HCEC 1CT (cell line): ENCODE measurements at regions not wholly inside any gene's neighbourhood (a gene's known extent, or its start where the extent isn't known, plus 50 kb on each side); places are given as distances from the start of the nearest gene placed in this dataset.

Source experiments
- DNase-seq: peaks from one replicate; pipeline ENCODE4 v3.0.0-alpha.2; 2017

DNA sequence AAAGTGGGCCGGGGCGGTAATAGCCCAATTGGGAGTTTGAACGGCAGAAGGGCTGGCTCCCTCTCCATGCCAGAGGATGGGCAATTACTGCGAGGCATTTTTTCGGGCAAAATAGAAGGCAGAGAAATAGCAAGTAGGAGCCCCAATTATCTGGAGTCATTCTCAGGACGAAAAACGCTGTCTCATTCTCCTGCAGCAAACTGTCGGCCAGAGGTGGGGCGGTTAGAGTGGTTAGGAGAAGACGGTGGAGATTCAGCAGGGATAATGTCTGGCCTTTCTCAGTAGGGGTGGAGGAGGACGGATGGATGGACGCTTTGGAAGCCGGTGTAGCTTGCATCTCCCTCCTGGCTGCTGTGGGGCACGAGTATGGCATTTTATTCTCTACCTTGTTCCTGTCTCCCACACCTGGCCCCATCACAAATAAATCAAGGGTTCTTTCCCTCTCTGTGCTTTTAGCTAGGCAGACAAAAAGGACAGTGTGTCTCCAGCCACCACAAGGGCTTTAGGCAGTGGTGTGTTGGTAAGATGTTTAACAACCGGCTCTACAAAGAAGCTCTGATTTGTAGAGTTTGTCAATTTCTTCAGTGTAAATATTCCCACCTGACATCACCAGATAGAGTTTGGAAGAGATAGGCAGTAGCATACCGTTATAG is 140.5 kb upstream of the LHX5 start:
- no peak for DNase-seq

DNA sequence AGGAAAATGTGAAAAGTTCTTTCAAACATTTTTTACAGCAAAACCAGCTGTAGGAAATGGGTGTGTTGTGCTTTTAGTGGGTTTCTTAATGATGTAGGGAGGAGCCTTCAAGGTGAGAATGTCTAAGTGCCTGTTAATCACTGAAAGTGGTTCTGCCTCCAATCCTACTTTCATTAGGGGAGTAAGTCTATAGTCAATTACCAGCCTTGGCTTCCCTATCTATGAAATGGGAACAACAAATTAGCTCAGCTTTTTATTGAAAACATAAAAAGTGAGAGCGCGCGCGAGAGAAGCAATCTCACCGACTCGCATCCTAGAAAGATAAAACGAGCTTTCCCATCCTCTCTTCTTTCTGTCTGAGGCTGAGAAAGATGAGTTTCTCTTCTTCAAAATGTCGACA is 140.0 kb upstream of the LHX5 start:
- no peak for DNase-seq

DNA sequence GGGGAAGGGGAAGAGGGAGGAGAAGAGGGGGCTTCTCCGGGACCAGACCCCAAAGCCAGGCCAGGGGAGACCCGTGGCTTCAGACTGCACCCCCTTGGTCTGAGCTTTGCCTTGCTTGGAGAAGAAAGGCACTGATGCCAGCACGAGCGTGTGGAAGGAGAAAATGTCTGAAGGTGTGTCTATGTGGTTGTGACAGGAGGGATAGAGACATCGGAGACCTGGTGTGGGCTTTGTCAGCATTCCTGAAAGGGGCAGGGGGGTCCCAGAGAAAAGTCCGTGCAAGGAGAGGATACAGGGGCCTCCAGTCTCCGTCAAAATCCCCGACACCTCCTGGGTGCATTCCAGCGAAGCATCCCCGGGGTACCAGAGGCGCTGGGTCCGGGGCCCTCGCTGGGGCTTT is 139.0 kb upstream of the LHX5 start:
- DNase-seq = no peak

DNA sequence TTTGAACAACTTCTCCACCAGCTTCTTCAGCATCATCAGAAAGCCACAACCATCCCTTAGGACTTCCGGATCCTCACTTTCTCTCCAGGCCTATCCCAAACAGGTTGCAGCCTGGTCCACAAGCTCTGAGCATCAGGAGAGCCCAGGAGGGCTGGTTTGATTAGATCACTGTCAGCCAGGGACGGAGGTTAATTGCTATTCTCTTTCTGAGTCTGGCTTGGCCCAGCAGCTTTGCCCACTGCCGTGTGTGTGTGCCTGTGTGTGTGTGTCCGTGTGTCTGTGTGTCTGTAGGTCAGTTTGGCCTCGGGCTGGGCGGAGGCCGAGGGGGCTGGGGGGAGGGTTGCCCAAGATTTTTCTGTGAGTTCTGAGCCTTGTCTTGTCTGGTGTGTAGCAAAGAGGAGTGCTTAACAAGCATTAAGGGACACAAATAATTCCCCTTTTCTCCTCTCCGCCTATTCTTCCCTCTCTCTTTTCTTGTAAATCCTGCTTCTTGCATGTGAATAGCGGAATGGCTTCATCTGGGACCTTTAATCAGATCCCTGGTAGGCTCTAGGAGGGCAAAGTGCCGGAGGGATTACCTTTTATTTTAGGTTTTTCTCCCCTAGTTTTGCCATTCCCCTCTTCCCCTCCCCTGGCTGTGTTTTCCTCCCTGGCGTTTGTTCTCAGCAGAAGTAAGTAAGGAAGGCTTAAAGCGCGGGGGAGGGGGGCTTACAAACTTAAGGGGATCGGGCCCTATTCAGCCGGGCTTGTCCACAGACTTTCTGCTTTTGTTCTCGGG is 138.2 kb upstream of the LHX5 start:
- DNase-seq = no peak

DNA sequence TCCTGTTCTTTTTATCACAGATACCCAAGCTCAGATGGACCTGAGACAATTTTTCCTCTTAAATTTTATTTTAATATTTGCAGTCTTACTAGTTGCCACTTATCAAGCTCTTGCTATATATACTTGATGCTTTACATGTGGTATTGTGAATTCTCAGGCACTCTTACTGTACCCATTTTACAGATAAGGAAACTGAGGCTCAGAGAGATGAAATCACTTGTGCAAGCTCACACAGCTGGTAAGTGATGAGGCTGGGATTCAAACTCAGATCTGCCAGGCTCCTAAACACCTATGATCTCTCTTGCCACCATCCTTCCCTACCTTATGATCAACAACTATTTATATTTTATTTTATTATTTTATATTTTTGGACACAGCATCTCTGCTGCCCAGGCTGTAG is 133.0 kb upstream of the LHX5 start:
- no peak for DNase-seq

DNA sequence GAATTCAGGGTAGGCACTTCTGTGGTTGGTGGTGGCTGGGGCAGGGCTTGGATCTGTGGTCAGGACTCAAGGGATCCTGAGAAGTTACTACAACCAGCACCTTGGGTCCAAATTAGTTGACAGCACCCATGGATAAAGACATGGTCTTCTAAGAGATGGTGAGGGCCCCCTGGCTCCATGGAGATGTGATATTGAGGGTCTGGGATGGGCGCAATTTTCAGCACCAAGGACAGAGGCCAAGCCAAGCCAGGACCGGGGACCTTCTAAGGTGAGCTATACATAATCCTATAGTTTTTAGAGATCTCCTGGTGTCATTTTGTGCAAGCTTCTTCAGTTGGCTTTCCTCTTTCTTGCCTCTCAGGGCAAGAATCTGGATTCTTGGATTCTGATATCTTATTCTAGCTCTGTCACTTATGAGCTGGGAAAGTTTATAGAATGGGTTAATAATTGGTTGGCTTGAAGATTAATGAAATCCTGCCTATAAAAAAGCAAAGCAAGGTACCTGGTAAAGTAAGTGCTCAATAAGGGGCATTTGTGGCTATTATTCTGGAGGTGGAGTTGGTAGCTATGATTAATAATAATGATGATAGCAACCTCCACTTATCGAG is 130.1 kb upstream of the LHX5 start:
- no peak for DNase-seq

DNA sequence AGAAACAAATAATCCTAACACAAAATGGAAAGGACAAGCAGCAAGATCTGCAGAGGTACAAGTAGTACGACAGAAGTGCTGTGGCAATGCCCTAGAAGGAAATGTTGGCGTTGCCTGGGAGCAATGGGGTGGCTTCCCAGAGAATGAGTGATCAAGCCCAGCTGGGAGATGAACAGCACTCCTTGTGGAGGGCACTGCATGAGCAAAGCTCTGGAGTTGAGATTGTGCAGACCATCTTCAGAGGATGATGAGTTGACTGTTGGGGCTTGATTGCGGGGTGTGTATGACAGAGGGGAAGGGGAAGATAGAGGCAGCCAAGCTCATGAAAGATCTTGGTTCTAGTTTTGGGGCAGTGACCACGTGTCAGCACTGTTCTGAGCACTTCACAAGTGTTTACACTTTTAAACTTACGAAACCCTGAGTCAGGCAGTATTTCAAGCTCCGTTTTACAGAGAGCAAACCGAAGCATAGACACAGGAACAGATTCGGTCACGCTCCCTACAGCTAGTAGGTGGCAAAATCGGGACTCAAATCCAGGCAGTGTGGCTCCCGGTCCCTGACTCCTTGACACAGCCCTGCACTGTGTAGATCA is 127.2 kb upstream of the LHX5 start:
- DNase-seq = peak; percentile 10

DNA sequence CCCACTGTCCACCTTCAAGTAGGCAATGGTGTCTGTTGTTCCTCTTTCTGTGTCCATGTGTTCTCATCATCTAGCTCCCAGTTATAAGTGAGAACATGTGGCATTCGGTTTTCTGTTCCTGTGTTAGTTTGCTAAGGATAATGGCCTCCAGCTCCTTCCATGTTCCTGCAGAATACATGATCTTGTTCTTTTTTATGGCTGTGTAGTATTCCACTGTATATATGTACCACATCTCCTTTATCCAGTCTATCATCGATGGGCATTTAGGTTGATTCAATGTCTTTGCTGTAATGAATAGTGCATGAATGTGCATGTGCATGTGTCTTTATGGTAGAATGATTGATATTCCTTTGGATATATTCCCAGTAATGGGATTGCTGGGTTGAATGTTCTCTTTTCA is 123.3 kb upstream of the LHX5 start:
- DNase-seq = no peak

DNA sequence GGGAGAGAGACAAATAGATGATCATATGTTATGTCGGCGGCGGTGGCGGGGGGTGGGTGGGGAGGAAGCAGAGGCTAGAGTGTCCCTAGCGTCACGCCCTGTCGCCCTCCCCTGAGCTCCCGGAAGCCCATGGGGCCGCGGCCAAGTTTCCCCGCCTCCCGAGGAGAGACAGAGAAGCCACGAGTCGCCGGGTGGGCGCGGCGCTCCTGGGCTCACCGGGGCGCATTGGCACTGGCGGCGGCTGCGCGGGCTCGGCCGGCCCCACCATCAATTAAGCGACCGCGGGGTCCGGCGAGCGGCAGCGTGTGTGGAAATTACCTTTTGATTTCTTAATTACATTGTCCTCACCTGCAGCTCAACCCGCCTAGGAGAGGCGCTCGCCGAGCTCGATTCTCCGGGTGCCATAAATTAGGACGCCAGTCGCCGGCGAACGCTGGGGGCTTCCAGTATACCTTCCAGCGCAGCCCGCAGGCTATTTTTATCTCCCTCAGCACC is 119.9 kb upstream of the LHX5 start:
- no peak for DNase-seq

DNA sequence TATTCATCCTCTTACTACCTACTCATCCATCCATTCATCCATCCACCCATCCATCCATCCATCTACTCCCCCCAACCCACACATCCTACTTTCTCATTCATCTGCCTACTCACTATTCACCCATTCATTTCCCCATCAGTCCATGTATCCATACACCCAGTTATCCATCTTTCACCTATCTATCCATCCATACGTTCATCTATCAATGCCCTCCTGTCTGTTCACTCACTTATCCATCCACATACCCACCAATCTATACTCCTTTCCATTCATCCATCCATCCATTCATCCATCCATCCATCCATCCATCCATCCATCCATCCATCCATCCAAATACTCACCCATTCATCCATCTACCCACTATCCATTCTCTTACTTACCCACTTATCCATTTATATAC is 117.8 kb upstream of the LHX5 start:
- no peak for DNase-seq

DNA sequence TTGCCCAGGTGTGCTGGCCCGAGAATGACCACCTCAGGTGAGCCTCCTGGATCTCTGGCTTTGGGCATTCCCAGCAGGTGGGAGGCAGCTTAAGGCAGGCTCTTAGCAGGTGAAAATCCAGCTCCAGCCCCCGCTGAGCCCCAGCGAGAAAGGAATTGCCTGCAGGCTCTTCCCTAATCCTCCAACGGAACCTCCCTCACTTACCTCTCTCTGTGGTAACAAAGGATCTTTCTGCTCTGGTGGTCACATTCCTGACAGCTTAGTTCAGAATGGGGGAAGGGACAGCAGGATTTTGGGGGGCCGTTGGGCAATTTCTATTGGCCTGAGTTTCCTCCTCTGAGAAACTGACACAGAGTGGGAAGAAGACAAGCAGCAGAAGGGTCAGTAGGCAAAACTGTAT is 116.0 kb upstream of the LHX5 start:
- no peak for DNase-seq

DNA sequence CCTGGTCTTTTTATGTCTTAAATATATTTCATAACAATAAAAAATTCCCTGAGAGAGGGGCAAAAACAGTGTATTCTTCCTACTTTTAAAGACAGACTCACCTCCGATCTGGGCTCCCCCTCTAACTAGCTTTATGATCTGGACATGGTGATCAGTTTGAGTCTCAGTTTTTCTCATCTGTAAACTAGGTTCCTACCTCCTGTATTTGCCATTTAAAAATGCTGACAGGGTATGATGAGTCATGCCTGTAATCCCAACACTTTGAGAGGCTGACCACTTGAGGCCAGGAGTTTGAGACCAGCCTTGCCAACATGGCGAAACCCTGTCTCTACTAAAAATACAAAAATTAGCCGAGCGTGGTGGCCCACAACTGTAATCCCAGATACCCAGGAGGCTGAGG is 114.8 kb upstream of the LHX5 start:
- DNase-seq = no peak

DNA sequence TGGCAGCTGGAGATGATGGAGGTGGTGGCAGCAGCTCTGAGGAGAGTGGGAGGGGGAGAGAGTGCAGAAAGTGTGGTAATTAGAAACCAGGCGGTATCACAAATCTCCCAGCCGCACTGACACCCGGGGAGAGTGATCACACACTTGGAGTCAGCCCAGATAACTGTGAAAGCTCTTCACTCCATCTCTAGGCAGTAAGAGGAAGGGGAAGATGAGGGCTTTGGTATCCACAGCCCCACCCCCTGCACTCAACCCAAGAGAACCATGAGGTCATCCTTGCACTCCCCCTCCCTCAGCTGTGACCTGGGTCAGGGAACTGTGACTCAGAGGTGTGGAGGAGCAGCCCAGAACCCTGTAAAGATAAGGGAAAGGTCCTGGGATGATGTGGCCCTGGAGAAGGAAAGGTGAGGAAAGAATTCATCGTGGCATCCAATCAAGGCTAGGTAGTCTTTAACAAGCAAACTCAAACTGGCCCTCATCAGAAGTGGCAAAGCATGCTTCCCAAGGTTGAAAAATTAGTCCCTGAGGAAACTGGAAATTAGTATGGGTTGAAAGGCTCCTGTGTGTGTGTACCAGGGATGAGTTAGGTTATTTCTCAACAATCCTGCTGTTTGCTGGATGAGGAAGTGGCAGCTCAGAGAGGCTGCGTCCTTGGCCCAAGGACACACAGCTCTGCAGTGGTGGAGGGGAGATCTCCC is 111.0 kb upstream of the LHX5 start:
- no peak for DNase-seq

DNA sequence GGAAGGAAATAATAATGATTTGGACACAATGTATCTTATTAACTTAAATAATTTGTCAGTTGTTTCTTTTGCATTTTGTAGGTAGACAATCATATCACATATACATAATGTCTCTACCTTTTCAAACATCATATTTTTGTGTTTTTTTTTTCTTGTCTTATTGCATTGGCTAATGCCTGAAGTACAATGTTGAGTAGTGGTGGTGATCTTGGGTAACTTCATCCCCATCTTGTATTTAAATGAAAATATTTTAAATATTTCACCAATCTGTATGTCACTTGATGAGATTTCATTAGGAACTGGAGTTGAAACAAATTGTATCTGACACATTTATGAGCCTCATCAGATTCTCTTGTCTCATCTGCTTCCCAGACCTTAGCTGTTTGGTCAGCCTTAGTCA is 109.7 kb upstream of the LHX5 start:
- no peak for DNase-seq

DNA sequence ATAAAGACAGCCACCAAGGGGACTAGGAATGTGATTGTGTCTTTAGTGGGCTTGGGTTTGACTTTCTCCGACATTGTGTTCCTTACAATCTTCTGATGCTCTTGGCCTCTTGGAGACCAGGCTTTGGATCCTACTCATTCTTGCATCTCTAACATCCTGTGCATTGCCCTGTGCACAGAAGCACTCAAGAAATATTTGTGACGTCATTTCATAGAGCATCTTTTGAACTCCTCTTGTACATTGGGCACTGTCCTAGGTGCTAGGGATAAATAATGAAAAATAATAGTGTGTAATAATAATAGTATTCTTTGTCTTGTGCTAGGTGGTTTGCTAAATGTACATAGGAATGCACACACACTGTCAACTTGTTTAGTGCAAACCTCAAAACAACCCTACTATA is 108.8 kb upstream of the LHX5 start:
- DNase-seq = no peak

DNA sequence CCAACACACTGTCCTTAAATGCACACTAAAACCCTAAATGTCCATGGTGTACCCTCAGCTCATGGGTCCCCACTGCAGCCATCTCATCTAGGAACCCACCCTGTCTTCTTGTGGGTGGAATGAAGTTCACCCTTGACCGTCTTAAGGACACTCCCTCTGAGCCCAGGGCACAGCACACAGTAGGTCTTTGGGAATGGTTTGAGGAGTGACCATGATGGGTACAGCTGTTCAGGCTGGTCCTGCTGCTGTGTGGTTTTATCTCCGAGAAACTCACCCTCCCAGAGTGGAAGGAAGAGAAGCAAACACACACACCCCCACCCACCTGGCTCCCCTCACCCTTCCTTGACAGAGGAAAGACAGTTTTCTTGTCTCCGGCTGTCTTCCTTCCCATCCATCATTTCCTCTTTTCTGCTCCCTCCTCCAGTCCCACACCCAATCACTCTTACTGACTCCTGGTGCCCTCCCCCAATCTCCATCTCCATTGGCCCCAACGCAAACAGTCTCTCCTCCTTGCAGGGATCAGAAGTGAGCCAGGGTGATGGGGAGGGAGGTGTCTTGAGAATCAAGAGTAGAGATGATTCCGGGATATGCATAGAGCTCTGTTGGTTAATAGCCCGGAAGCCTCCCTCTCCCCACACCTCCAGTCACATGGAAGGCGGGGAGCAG is 105.9 kb upstream of the LHX5 start:
- DNase-seq = no peak

DNA sequence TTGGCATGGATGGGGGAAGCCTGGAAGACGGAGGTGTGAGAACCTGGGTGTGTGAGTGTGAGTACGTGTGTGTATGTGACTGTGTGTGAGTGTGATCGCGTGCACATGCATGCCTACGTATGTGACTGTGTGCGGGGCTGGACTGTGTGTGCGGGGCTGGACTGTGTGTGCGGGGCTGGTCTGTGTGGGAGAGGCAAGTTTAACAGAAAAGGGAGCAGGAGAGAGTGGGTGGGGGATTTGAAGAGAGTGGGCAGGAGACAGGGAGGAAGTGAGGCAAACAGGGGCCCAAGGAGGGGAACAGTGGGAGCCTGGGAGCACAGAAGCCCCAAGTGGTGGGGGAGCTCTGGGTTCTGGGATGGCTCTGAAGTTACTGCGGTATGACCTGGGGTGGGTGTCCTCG is 103.7 kb upstream of the LHX5 start:
- no peak for DNase-seq

DNA sequence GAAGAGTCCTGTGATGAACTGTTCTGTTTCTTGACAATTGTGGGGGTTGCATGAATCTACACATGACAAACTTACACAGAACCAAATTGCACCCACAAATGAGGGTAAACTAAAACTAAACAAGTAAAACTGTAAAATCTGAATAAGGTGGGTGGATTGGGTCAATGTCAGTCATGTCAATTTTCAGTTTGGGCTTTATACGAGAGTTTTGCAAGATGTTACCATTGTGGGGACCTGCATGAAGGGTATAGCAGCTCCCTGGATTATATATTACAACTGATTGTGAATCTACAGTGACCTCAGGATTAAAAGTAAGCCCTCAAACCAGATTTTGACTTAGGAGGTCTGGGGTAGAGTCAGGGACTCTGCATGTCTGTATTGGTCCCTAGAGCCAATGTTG is 101.5 kb upstream of the LHX5 start:
- DNase-seq = no peak

DNA sequence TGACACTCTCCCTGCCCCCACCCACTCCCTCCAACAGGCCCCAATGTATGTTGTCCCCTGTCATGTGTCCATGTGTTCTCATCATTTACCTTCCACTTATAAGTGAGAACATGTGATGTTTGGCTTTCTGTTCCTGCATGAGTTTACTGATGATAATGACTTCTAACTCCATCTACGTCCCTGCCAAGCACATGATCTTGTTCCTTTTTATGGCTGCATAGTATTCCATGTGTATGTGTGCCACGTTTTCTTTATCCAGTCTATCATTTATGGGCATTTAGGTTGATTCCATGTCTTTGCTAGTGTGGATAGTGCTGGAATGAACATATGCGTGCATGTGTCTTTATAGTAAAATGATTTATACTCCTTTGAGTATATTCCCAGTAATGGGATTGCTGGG is 100.0 kb upstream of the LHX5 start:
- DNase-seq = no peak

DNA sequence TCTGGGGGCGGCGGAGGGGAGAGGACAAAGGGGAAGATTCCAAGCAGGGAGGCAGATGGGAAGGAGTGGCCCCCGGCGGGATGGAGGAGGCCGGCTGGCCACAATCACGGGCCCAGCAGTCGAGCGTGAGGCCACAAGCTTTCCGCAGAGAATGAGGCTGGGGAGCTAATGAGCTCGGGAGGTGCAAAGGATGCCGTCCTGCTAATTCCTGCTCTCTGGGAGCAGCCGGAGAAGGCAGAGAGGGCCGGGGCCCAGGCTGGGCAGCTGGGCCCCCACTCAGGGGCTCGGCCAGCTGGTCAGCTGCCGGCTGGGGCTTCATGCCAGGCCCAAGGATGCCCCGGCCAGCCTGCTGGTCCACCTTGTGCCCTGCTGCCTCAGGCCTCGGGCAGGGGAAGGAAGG is 98.1 kb upstream of the LHX5 start:
- no peak for DNase-seq

DNA sequence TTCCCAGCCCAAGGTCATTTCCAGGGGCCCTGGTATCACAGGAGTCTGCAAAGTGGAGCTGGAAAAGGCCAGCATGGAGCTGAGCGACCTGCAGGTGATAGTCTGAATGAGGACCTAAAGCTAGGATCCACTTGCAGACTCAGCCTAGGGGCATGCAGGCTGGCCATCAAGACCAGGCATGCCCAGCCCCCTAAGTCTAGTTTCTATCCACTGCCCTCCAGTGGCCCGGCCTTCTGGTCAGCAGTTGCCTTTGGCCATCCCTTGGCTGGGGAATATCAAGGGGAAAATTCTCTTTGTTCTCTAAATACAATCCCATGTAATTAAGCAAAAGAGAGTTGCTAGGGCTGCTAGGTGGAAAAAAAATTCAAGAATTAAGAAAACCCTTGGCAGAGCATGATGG is 96.3 kb upstream of the LHX5 start:
- no peak for DNase-seq

DNA sequence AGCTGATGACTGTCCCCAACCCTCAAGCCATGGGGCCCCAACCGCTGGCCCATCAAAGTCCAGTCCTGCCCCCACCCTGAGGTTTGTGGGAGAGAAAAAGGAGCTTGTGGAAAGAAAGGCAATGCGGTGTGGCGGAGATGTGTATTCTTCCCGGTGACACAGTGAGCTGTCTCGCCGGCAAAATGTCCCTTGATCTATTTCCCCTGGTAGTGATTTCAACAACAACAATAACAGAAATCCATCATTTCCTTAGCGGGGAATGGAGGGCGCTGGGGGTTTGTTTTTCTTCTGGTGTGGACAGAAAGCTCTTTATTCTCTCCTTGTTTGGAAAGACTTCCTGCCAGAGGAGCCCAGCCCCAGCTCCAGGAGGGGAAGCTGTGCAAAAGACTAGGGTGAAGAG is 93.7 kb upstream of the LHX5 start:
- DNase-seq = no peak
